COLO829 (cell line): ENCODE measurements at regions not wholly inside any gene's neighbourhood (a gene's known extent, or its start where the extent isn't known, plus 50 kb on each side); places are given as distances from the start of the nearest gene placed in this dataset.
"Not testable (repeated sequence)": the region's sequence is repeated elsewhere in the genome, so short reads cannot be mapped to it uniquely, and the experiment has no call there.

ENCODE experiments used
- DNase-seq: peaks from one replicate; pipeline ENCODE4 v3.0.0; 2012; ENCODE audit warnings: low spot score

- no peak for DNase-seq
Observed at GRCh38 chr6:134634466-134634865, 315.4 kb downstream of the ALDH8A1 start.

- DNase-seq: not testable (repeated sequence)
Observed at GRCh38 chr6:134632982-134633940, 315.3 kb upstream of the SGK1 start.

- no peak for DNase-seq
Observed at GRCh38 chr6:134632024-134632423, 314.1 kb upstream of the SGK1 start.

- DNase-seq: no peak
Observed at GRCh38 chr6:134631398-134631924, 313.5 kb upstream of the SGK1 start.

GRCh38 chr6:134630508-134631121, 312.7 kb upstream of the SGK1 start:
- no peak for DNase-seq

- no peak for DNase-seq
Observed at GRCh38 chr6:134628154-134628553, 310.2 kb upstream of the SGK1 start.

- no peak for DNase-seq
Observed at GRCh38 chr6:134627707-134628106, 309.8 kb upstream of the SGK1 start.

GRCh38 chr6:134626589-134626988, 308.7 kb upstream of the SGK1 start:
- no peak for DNase-seq

- DNase-seq: peak; percentile 88
Observed at GRCh38 chr6:134626086-134626485, 308.2 kb upstream of the SGK1 start.

GRCh38 chr6:134624781-134625180, 306.9 kb upstream of the SGK1 start:
- no peak for DNase-seq

GRCh38 chr6:134623401-134623800, 305.5 kb upstream of the SGK1 start:
- DNase-seq: no peak

- DNase-seq: no peak
Observed at GRCh38 chr6:134622382-134623173, 304.7 kb upstream of the SGK1 start.

- no peak for DNase-seq
Observed at GRCh38 chr6:134621858-134622257, 303.9 kb upstream of the SGK1 start.

GRCh38 chr6:134619789-134620188, 301.9 kb upstream of the SGK1 start:
- DNase-seq: no peak

GRCh38 chr6:134619077-134619476, 301.2 kb upstream of the SGK1 start:
- DNase-seq: no peak

- no peak for DNase-seq
Observed at GRCh38 chr6:134614606-134615485, 296.9 kb upstream of the SGK1 start.

- DNase-seq: not testable (repeated sequence)
Observed at GRCh38 chr6:134612128-134612527, 294.2 kb upstream of the SGK1 start.

GRCh38 chr6:134610411-134610810, 292.5 kb upstream of the SGK1 start:
- no peak for DNase-seq

GRCh38 chr6:134609716-134610261, 291.9 kb upstream of the SGK1 start:
- no peak for DNase-seq

GRCh38 chr6:134607411-134607810, 289.5 kb upstream of the SGK1 start:
- no peak for DNase-seq

- no peak for DNase-seq
Observed at GRCh38 chr6:134605034-134605433, 287.1 kb upstream of the SGK1 start.
